B cell (primary cell): ENCODE measurements at regions not wholly inside any gene's neighbourhood (a gene's known extent, or its start where the extent isn't known, plus 50 kb on each side); places are given as distances from the start of the nearest gene placed in this dataset.

Experiments used
- ATAC-seq: fragments of 200-7000 bp; cut with Tn5 transposase; one replicate; pipeline ENCODE4 v1.10.0; 2021; ENCODE audit warnings: low read depth, mild to moderate bottlenecking, moderate number of reproducible peaks, moderate library complexity
- CTCF ChIA-PET: fragments of 350-600 bp; sonication (Branson Sonifier 250); formaldehyde crosslinking; loops from one replicate; lab custom pipeline; 2021; ENCODE audit warnings: antibody characterized with exemption, inconsistent platforms; lab: Charles Lee
- POLR2A ChIA-PET: fragments of 350-600 bp; sonication (Branson Sonifier 250); formaldehyde crosslinking; loops from one replicate; lab custom pipeline; 2021; ENCODE audit warnings: antibody characterized with exemption; lab: Charles Lee
- DNase-seq: peaks from one replicate; pipeline ENCODE4 v3.0.0; 2013
- H2AFZ ChIP-seq: 2 replicates; pipeline ENCODE4 v1.6.1; 2012; ENCODE audit warnings: mild to moderate bottlenecking, low read depth, low read length; ENCODE audit not compliant: insufficient read depth, poor library complexity, severe bottlenecking
- H3K27ac ChIP-seq, 2 donors: 1 replicate in 1 of 2; 2 replicates in 1 of 2; pipeline ENCODE4 v1.5.1; 2012 to 2013; ENCODE audit warnings: low read length in 2 of 2, mild to moderate bottlenecking in 2 of 2, moderate library complexity in 1 of 2
- H3K27me3 ChIP-seq, 4 experiments: fragments of 200-600 bp in 1 of 4; sonication (generic) in 1 of 4; replicated peaks in 1 of 4; 1 replicate in 2 of 4; 2 replicates in 2 of 4; pipeline versions ENCODE4 v1.6.1 to v1.7.0; 2013 to 2016; ENCODE audit warnings: low read length in 3 of 4, mild to moderate bottlenecking in 2 of 4, mixed read lengths in 1 of 4, moderate library complexity in 1 of 4; ENCODE audit not compliant: insufficient read depth in 4 of 4, control insufficient read depth in 3 of 4; ENCODE audit errors: control extremely low read depth in 1 of 4
- H3K36me3 ChIP-seq, 2 experiments: replicated peaks in 1 of 2; 1 replicate in 1 of 2; 2 replicates in 1 of 2; pipeline versions ENCODE4 v1.6.1 to v1.7.1; 2013; ENCODE audit warnings: low read length in 1 of 2; ENCODE audit not compliant: insufficient read depth in 2 of 2, control insufficient read depth in 1 of 2; ENCODE audit errors: control extremely low read depth in 1 of 2, extremely low read depth in 1 of 2
- H3K4me1 ChIP-seq, 2 donors: fragments of 200-600 bp in 1 of 2; sonication (generic) in 1 of 2; 1 replicate in 1 of 2; 2 replicates in 1 of 2; pipeline versions ENCODE4 v1.5.1 to v1.6.1; 2013 to 2017; ENCODE audit warnings: low read length in 2 of 2; ENCODE audit not compliant: control insufficient read depth in 2 of 2, insufficient read depth in 2 of 2
- H3K4me2 ChIP-seq: replicated peaks from 2 replicates; pipeline ENCODE3; 2012; ENCODE audit warnings: mild to moderate bottlenecking, low read depth, low read length; ENCODE audit not compliant: poor library complexity, severe bottlenecking
- H3K4me3 ChIP-seq, 5 experiments: fragments of 200-600 bp in 1 of 5; sonication (generic) in 1 of 5; 1 replicate in 3 of 5; 2 replicates in 2 of 5; pipeline versions ENCODE4 v1.5.1 to v1.7.0; 2011 to 2016; ENCODE audit warnings: low read length in 4 of 5, mild to moderate bottlenecking in 4 of 5, low read depth in 2 of 5, control low read depth in 1 of 5, moderate library complexity in 1 of 5; ENCODE audit not compliant: insufficient read depth in 1 of 5; ENCODE audit errors: control extremely low read depth in 1 of 5, extremely low read depth in 1 of 5
- H3K79me2 ChIP-seq: fragments of 200-600 bp; sonication (generic); one replicate; pipeline ENCODE4 v1.6.0; 2016; ENCODE audit warnings: low read length; ENCODE audit not compliant: control insufficient read depth, insufficient read depth
- H3K9ac ChIP-seq: fragments of 200-600 bp; sonication (generic); 2 replicates; pipeline ENCODE4 v1.6.1; 2017; ENCODE audit warnings: mild to moderate bottlenecking, low read length, moderate library complexity
- H3K9me3 ChIP-seq, 3 donors: one replicate each; pipeline versions ENCODE4 v1.6.1 to v1.7.1; 2013; ENCODE audit warnings: low read length in 2 of 3; ENCODE audit not compliant: control insufficient read depth in 2 of 3, insufficient read depth in 1 of 3; ENCODE audit errors: control extremely low read depth in 1 of 3
- H4K20me1 ChIP-seq: 2 replicates; pipeline ENCODE4 v1.6.0; 2012; ENCODE audit warnings: mild to moderate bottlenecking, low read length; ENCODE audit not compliant: insufficient read depth, control insufficient read depth, poor library complexity, severe bottlenecking
- H3K27ac Mint-ChIP-seq: one replicate; pipeline ENCODE4 v1.8.0; 2021; ENCODE audit warnings: mixed read lengths
- H3K27me3 Mint-ChIP-seq: one replicate; pipeline ENCODE4 v1.8.0; 2021; ENCODE audit warnings: mixed read lengths
- H3K4me1 Mint-ChIP-seq: one replicate; pipeline ENCODE4 v1.8.0; 2021; ENCODE audit warnings: mixed read lengths
- H3K4me3 Mint-ChIP-seq: one replicate; pipeline ENCODE4 v1.8.0; 2021; ENCODE audit warnings: mixed read lengths
- H3K9me3 Mint-ChIP-seq: one replicate; pipeline ENCODE4 v1.8.0; 2022; ENCODE audit warnings: mixed read lengths; ENCODE audit not compliant: insufficient read depth
- EZH2 ChIP-seq: IDR thresholded peaks from 2 replicates; pipeline ENCODE4 v1.6.1; 2012; ENCODE audit warnings: borderline replicate concordance, low read depth, mild to moderate bottlenecking, moderate library complexity, low read length; ENCODE audit not compliant: insufficient read depth, poor library complexity, severe bottlenecking
- WGBS: methylation state at CpG from one replicate; pipeline ENCODE4 v1.1.5; 2013; ENCODE audit warnings: missing lambda C conversion rate; ENCODE audit not compliant: insufficient coverage; 5-methylcytosine and 5-hydroxymethylcytosine counted together
- intact Hi-C: fragments of 100-400 bp; cut with micrococcal nuclease; formaldehyde crosslinking; loops from one replicate; pipeline ENCODE4 v1.10.0; 2022
- TF ChIP-seq, protein P1 (sequence below): fragments of 200-600 bp; IDR thresholded peaks from one replicate; pipeline ENCODE4 v1.8.0; 2022; ENCODE audit warnings: antibody characterized with exemption, mild to moderate bottlenecking

DNA sequence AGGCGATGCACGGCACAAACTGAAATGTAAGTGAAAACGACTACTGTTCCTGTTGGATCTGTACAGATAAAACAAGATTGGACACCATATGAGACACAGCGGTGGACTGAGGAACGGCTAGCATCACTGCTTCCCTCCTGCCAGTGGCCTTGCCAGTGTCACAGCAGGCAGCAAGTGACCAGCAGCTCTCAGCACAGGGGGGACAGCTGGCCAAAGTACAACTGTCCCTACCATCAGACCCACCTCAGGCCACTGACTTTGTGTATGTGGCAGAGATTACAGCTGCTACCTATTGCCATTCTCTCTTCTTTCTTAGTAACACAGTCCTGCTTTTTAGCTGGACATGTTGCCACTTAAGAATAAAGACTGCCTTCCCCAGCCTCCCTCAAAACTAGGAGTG, 80.0 kb upstream of the SLC66A3 start:
- Histone ChIP-seq H3K79me2 (no peaks in the 10 kb centered on the region), H3K4me2 (no peak overlapping the region), H3K9me3 (peaks cover 0 to 3% (median 0%) of the 10 kb centered on the region in 3 donors), H4K20me1 (no peaks in the 10 kb centered on the region), H3K27ac (no peak overlapping the region), H3K27me3 (peaks cover 0 to 6% (median 0%) of the 10 kb centered on the region in 4 experiments), H3K36me3 (no peaks in the 10 kb centered on the region), H2AFZ (no peak overlapping the region), H3K9ac (no peak overlapping the region), H3K4me1 (no peaks in the 10 kb centered on the region), H3K4me3 (no peak overlapping the region)
- DNase-seq (no peak), ATAC-seq (no peak)
- H3K27ac Mint-ChIP-seq, result no peak overlapping the region
- 89% methylated on average over 5 of the region's 5 CpGs for WGBS
- POLR2A ChIA-PET, result no interaction called here
- intact Hi-C loops, result no loop called here
- peaks cover 36% of the 10 kb centered on the region for H3K27me3 Mint-ChIP-seq
- H3K9me3 Mint-ChIP-seq, result no peaks in the 10 kb centered on the region
- TF ChIP-seq, protein P1, sequence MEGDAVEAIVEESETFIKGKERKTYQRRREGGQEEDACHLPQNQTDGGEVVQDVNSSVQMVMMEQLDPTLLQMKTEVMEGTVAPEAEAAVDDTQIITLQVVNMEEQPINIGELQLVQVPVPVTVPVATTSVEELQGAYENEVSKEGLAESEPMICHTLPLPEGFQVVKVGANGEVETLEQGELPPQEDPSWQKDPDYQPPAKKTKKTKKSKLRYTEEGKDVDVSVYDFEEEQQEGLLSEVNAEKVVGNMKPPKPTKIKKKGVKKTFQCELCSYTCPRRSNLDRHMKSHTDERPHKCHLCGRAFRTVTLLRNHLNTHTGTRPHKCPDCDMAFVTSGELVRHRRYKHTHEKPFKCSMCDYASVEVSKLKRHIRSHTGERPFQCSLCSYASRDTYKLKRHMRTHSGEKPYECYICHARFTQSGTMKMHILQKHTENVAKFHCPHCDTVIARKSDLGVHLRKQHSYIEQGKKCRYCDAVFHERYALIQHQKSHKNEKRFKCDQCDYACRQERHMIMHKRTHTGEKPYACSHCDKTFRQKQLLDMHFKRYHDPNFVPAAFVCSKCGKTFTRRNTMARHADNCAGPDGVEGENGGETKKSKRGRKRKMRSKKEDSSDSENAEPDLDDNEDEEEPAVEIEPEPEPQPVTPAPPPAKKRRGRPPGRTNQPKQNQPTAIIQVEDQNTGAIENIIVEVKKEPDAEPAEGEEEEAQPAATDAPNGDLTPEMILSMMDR, result no peak
- TF ChIP-seq EZH2, result no peak
- H3K4me3 Mint-ChIP-seq, result no peak overlapping the region
- CTCF ChIA-PET, result no interaction called here
- H3K4me1 Mint-ChIP-seq, result no peaks in the 10 kb centered on the region

DNA sequence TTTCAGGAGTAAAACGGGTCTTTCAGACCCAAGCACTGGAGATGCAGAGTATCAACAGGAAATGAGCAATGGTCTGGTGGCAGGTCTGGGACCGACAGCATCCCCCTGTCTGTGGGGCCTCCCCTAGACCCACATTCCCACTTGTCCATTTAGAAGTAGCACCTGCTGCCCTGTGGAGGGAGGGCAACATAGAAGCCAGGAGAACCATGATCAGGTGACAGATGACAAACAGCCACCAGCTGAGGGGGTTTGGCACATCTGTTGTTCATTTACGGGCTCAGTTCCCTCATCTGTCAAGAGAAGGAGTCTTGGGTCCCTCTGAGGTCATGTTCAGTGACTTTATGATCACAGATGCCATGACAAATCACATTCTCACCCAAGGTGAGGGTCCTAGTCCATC, 77.9 kb upstream of the SLC66A3 start:
- Histone ChIP-seq H3K27me3 (peaks cover 0 to 6% (median 0%) of the 10 kb centered on the region in 4 experiments), H4K20me1 (no peaks in the 10 kb centered on the region), H3K79me2 (no peaks in the 10 kb centered on the region), H3K36me3 (no peaks in the 10 kb centered on the region), H3K4me2 (no peak overlapping the region), H3K4me1 (no peaks in the 10 kb centered on the region), H3K9ac (no peak overlapping the region), H3K27ac (no peak overlapping the region), H3K4me3 (no peak overlapping the region), H2AFZ (no peak overlapping the region), H3K9me3 (peaks cover 0 to 3% (median 0%) of the 10 kb centered on the region in 3 donors)
- WGBS, result 49% methylated on average over 3 of the region's 3 CpGs
- intact Hi-C loops, result no loop called here
- no peaks in the 10 kb centered on the region for H3K4me1 Mint-ChIP-seq
- peaks cover 26% of the 10 kb centered on the region for H3K27me3 Mint-ChIP-seq
- TF ChIP-seq, protein P1, result no peak
- no peak for TF ChIP-seq EZH2
- no peak overlapping the region for H3K27ac Mint-ChIP-seq
- ChIA-PET POLR2A (no interaction called here), CTCF (no interaction called here)
- no peak overlapping the region for H3K4me3 Mint-ChIP-seq
- no peak for ATAC-seq
- no peak for DNase-seq
- H3K9me3 Mint-ChIP-seq, result no peaks in the 10 kb centered on the region
